SK-N-SH treated with all-trans-retinoic acid at 6 μM for 48 hours (cell line): ENCODE measurements at regions not wholly inside any gene's neighbourhood (a gene's known extent, or its start where the extent isn't known, plus 50 kb on each side); places are given as distances from the start of the nearest gene placed in this dataset.

Experiments
- ATAC-seq: fragments of 200-7000 bp; cut with Tn5 transposase; 3 replicates; pipeline ENCODE4 v1.9.1; 2020; ENCODE audit warnings: mild to moderate bottlenecking, moderate library complexity
- ARNTL ChIP-seq: fragments of 450-650 bp; formaldehyde crosslinking; IDR thresholded peaks from 2 replicates; pipeline ENCODE4 v1.5.0; 2020; ENCODE audit warnings: low read depth, mild to moderate bottlenecking, moderate library complexity, borderline replicate concordance
- BACH2 ChIP-seq: fragments of 250-450 bp; sonication (Bioruptor Pico); IDR thresholded peaks from 2 replicates; pipeline ENCODE4 v1.9.0; 2021; ENCODE audit warnings: mild to moderate bottlenecking, borderline replicate concordance
- CSDC2 ChIP-seq: fragments of 250-450 bp; sonication (Bioruptor Pico); IDR thresholded peaks from 2 replicates; pipeline ENCODE4 v1.5.0; 2020; ENCODE audit warnings: mild to moderate bottlenecking, moderate library complexity
- ESRRG ChIP-seq: fragments of 250-450 bp; sonication (Bioruptor Pico); IDR thresholded peaks from 2 replicates; pipeline ENCODE4 v1.6.1; 2021; ENCODE audit warnings: mild to moderate bottlenecking
- GLIS3 ChIP-seq: fragments of 250-450 bp; sonication (Bioruptor Pico); IDR thresholded peaks from 2 replicates; pipeline ENCODE4 v1.5.0; 2020; ENCODE audit warnings: mild to moderate bottlenecking, moderate library complexity
- ISL1 ChIP-seq: fragments of 250-450 bp; sonication (Bioruptor Pico); IDR thresholded peaks from 2 replicates; pipeline ENCODE4 v2.1.2; 2022; ENCODE audit warnings: mild to moderate bottlenecking, moderate library complexity
- OSR1 ChIP-seq: fragments of 250-450 bp; sonication (Bioruptor Pico); IDR thresholded peaks from 2 replicates; pipeline ENCODE4 v1.8.0; 2022; ENCODE audit warnings: moderate library complexity, mild to moderate bottlenecking, inconsistent platforms
- POU6F1 ChIP-seq: fragments of 250-450 bp; sonication (Bioruptor Pico); IDR thresholded peaks from 2 replicates; pipeline ENCODE4 v1.8.0; 2021; ENCODE audit warnings: low read depth, mild to moderate bottlenecking, moderate library complexity, borderline replicate concordance
- PPARA ChIP-seq: fragments of 250-450 bp; sonication (Bioruptor Pico); IDR thresholded peaks from 2 replicates; pipeline ENCODE4 v1.5.0; 2020; ENCODE audit warnings: mild to moderate bottlenecking, borderline replicate concordance
- RARB ChIP-seq: fragments of 250-450 bp; sonication (Bioruptor Pico); IDR thresholded peaks from 2 replicates; pipeline ENCODE4 v1.8.0; 2021; ENCODE audit warnings: mild to moderate bottlenecking, moderate library complexity
- SNAI2 ChIP-seq: fragments of 250-450 bp; sonication (Bioruptor Pico); IDR thresholded peaks from 2 replicates; pipeline ENCODE4 v1.5.0; 2020; ENCODE audit warnings: mild to moderate bottlenecking, moderate library complexity
- TOX ChIP-seq: fragments of 250-450 bp; sonication (Bioruptor Pico); IDR thresholded peaks from 2 replicates; pipeline ENCODE4 v1.8.0; 2021; ENCODE audit warnings: mild to moderate bottlenecking, moderate library complexity, borderline replicate concordance
- ZC3H10 ChIP-seq: fragments of 250-450 bp; sonication (Bioruptor Pico); IDR thresholded peaks from 2 replicates; pipeline ENCODE4 v1.5.1; 2021; ENCODE audit warnings: mild to moderate bottlenecking, moderate library complexity
- ZFP3 ChIP-seq: fragments of 250-450 bp; sonication (Bioruptor Pico); IDR thresholded peaks from 2 replicates; pipeline ENCODE4 v1.5.0; 2020; ENCODE audit warnings: mild to moderate bottlenecking, moderate library complexity
- ZFP30 ChIP-seq: fragments of 450-650 bp; formaldehyde crosslinking; IDR thresholded peaks from 2 replicates; pipeline ENCODE4 v1.5.0; 2022; ENCODE audit warnings: mild to moderate bottlenecking, moderate library complexity
- ZNF565 ChIP-seq: fragments of 450-650 bp; formaldehyde crosslinking; conservative IDR thresholded peaks from 2 replicates; pipeline ENCODE4 v1.5.0; 2020; ENCODE audit warnings: low read depth, mild to moderate bottlenecking, moderate library complexity
- ZNF70 ChIP-seq: fragments of 450-650 bp; formaldehyde crosslinking; IDR thresholded peaks from 2 replicates; pipeline ENCODE4 v1.5.0; 2020; ENCODE audit warnings: mild to moderate bottlenecking, moderate library complexity
- ZNF8 ChIP-seq: fragments of 450-650 bp; formaldehyde crosslinking; IDR thresholded peaks from 2 replicates; pipeline ENCODE4 v1.5.0; 2020; ENCODE audit warnings: mild to moderate bottlenecking, moderate library complexity
- TF ChIP-seq, protein P1 (sequence below): fragments of 250-450 bp; sonication (Bioruptor Pico); IDR thresholded peaks from 2 replicates; pipeline ENCODE4 v1.5.1; 2020; ENCODE audit warnings: low read depth, mild to moderate bottlenecking, moderate library complexity
- TF ChIP-seq, protein P2 (sequence below): fragments of 250-450 bp; sonication (Bioruptor Pico); IDR thresholded peaks from 2 replicates; pipeline ENCODE4 v1.5.1; 2021; ENCODE audit warnings: mild to moderate bottlenecking, moderate library complexity

DNA sequence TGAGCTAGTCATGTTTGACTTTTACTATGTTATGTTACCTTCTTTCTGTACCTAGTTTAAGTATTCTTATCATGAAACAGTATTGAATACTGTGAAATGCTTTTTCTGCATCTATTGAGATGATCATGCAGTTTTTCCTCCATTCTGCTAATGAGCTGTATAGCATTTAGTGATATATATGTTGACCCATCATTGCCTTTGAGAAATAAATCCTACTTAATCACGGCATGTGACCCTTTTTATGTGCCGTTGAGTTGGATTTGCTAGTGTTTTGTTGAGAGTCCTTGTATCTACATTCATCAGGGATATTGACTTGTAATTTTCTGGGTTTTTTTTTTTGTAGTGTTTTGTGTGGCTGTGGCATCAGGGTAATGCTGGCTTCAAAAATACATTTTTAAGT lies 537.7 kb upstream of the AADAT start (continued):
- TF ChIP-seq TOX (no peak), ARNTL (CRISPR knock-in tag) (no peak), POU6F1 (CRISPR knock-in tag) (no peak)
- TF ChIP-seq, protein P1, sequence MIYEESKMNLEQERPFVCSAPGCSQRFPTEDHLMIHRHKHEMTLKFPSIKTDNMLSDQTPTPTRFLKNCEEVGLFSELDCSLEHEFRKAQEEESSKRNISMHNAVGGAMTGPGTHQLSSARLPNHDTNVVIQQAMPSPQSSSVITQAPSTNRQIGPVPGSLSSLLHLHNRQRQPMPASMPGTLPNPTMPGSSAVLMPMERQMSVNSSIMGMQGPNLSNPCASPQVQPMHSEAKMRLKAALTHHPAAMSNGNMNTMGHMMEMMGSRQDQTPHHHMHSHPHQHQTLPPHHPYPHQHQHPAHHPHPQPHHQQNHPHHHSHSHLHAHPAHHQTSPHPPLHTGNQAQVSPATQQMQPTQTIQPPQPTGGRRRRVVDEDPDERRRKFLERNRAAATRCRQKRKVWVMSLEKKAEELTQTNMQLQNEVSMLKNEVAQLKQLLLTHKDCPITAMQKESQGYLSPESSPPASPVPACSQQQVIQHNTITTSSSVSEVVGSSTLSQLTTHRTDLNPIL (CRISPR knock-in tag) = no peak
- TF ChIP-seq, all 23 proteins: peak for 0

- TF ChIP-seq OSR1 (CRISPR knock-in tag) (no peak), RARB (CRISPR knock-in tag) (no peak), ARNTL (CRISPR knock-in tag) (no peak), ZFP3 (CRISPR knock-in tag) (no peak), ZNF565 (CRISPR knock-in tag) (no peak)
- ATAC-seq = no peak
Observed at GRCh38 chr4:170623899-170624298, 534.1 kb upstream of the AADAT start.

GRCh38 chr4:170610434-170610833 lies 520.7 kb upstream of the AADAT start:
- ATAC-seq = peak; percentile 87
- TF ChIP-seq ISL1 (CRISPR knock-in tag) (peak; percentile 30; the same call in 1 of the 2 replicates), ZNF70 (CRISPR knock-in tag) (no peak)

DNA sequence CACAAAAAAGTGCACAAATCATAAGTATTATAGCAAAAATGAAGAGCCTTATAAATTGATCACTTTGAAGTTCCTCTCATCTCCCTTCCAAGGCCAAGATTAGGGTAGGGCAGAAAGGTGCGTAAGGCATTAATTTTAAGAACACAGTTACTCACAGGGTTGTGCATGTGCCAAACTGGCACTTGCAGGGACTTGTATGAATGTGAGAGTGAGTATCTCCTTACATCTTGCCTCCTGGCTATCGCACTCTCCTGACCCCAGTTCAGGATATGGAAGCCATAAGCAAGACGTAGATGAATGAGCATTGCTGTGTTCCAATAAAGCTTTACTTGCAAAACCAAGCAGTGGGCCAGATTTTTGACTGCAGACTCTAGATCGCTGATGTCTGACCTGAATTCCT lies 510.1 kb upstream of the AADAT start:
- ATAC-seq = no peak

DNA sequence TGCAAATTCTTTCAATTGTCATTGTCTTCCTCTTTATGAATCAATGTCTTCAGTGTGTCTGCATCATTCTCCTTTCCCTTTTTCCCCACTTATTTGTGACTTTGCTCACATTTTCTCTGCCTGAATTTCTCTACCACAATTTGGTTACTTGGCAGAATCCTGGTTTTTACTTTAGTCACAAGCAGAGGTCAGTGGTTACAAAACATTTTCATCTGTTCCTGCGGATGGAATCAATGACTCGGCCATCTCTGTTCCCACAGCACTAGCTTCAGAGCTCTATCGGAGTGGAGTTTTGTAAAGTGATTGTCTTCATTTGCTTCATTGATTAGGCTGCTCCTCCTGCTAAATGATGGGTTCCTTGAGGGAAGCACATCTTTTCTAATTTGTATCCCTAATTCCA lies 501.3 kb upstream of the AADAT start:
- no peak for TF ChIP-seq PPARA (CRISPR knock-in tag)
- TF ChIP-seq ZC3H10 (CRISPR knock-in tag) = no peak
- no peak for ATAC-seq

More for the DNA sequence above, 510.1 kb upstream of the AADAT start:
- TF ChIP-seq ZNF8 (CRISPR knock-in tag) = no peak
- TF ChIP-seq GLIS3 (CRISPR knock-in tag) = no peak
- no peak for TF ChIP-seq ESRRG (CRISPR knock-in tag)

DNA sequence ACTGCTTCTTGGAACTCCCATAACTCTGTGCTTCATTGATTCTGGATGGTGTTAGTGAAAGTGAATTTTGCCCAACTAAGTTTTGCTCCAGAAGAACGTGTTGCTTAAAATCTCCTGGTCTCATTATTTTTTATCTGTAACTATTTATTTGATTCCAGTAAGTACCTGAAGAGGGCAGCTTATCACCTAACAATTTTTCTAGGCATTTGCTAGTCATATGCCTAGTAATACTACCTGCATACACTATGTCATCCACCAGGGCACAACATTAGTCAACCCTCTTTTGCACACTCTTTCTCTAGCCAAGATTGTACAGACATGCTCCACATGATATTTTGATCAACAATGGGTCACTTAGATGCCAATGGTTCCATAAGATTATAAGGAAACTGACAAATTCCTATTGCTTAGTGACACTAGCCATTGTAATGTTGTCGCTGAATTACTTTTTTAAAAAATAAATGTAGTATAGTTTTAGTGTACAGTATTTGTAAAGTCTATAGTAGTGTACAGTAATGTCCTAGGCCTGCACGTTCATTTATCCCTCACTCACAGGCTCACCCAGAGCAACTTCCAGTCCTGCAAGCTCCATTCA lies 499.9 kb upstream of the AADAT start:
- ATAC-seq = peak; percentile 100
- TF ChIP-seq, protein P1 (CRISPR knock-in tag) = no peak
- TF ChIP-seq ZC3H10 (CRISPR knock-in tag) = no peak
- TF ChIP-seq OSR1 (CRISPR knock-in tag) = no peak
- no peak for TF ChIP-seq RARB (CRISPR knock-in tag)
- TF ChIP-seq POU6F1 (CRISPR knock-in tag) = no peak
- no peak for TF ChIP-seq ARNTL (CRISPR knock-in tag)
- TF ChIP-seq, all 23 proteins: peak for 0

DNA sequence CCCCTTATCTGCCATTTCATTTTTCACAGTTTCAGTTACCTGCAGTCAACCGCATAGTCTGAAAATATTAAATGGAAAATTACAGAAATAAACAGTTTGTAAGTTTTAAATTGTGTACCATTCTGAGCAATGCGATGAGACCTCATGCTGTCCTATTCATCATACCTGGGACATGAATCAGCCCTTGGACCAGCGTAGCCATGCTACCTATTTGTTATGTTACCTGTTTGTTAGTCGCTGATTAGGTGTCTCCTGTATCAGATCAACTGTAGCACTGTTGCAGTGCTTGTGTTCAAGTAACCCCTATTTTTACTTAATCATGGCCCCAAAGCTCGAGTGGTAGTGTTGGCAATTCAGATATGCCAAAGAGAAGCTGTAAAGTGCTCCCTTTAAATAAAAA lies 492.2 kb upstream of the AADAT start:
- ATAC-seq = no peak
- TF ChIP-seq ZC3H10 (CRISPR knock-in tag) = no peak
- TF ChIP-seq ARNTL (CRISPR knock-in tag) = no peak
- TF ChIP-seq ESRRG (CRISPR knock-in tag) = no peak
- TF ChIP-seq, protein P2, sequence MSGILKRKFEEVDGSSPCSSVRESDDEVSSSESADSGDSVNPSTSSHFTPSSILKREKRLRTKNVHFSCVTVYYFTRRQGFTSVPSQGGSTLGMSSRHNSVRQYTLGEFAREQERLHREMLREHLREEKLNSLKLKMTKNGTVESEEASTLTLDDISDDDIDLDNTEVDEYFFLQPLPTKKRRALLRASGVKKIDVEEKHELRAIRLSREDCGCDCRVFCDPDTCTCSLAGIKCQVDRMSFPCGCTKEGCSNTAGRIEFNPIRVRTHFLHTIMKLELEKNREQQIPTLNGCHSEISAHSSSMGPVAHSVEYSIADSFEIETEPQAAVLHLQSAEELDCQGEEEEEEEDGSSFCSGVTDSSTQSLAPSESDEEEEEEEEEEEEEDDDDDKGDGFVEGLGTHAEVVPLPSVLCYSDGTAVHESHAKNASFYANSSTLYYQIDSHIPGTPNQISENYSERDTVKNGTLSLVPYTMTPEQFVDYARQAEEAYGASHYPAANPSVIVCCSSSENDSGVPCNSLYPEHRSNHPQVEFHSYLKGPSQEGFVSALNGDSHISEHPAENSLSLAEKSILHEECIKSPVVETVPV (CRISPR knock-in tag) = no peak
- TF ChIP-seq BACH2 (CRISPR knock-in tag) = no peak
- no peak for TF ChIP-seq ISL1 (CRISPR knock-in tag)
- TF ChIP-seq SNAI2 (CRISPR knock-in tag) = no peak
- no peak for TF ChIP-seq ZFP30
- TF ChIP-seq OSR1 (CRISPR knock-in tag) = no peak
- no peak for TF ChIP-seq PPARA (CRISPR knock-in tag)
- no peak for TF ChIP-seq RARB (CRISPR knock-in tag)
- no peak for TF ChIP-seq GLIS3 (CRISPR knock-in tag)
- no peak for TF ChIP-seq CSDC2 (CRISPR knock-in tag)
- TF ChIP-seq ZFP3 (CRISPR knock-in tag) = no peak
- TF ChIP-seq TOX = no peak
- TF ChIP-seq, protein P1 (CRISPR knock-in tag) = no peak
- no peak for TF ChIP-seq ZNF565 (CRISPR knock-in tag)
